Astrocyte (in vitro differentiated cells and primary cell): ENCODE measurements at regions not wholly inside any gene's neighbourhood (a gene's known extent, or its start where the extent isn't known, plus 50 kb on each side); places are given as distances from the start of the nearest gene placed in this dataset.

Experiments used
- DNase-seq: peaks from one replicate; pipeline ENCODE4 v3.0.0-alpha.2; 2010; ENCODE audit warnings: low read depth
- FAIRE-seq: peaks from 2 replicates; lab custom pipeline; 2011; peaks lifted over from hg19 to GRCh38; lab: Jason Lieb, UNC
- H2AFZ ChIP-seq: 2 replicates; pipeline ENCODE4 v1.6.0; 2012; ENCODE audit warnings: low read depth, low read length, inconsistent platforms
- H3K27ac ChIP-seq: 2 replicates; pipeline ENCODE4 v1.5.1; 2011; ENCODE audit warnings: low read depth, low read length, inconsistent platforms
- H3K27me3 ChIP-seq: 2 replicates; pipeline ENCODE4 v1.6.0; 2011; ENCODE audit warnings: low read length, inconsistent platforms; ENCODE audit not compliant: insufficient read depth
- H3K36me3 ChIP-seq: 2 replicates; pipeline ENCODE4 v1.5.1; 2011; ENCODE audit warnings: low read length, inconsistent platforms; ENCODE audit not compliant: insufficient read depth
- H3K4me1 ChIP-seq: 2 replicates; pipeline ENCODE4 v1.5.1; 2011; ENCODE audit warnings: low read length, inconsistent platforms; ENCODE audit not compliant: insufficient read depth
- H3K4me2 ChIP-seq: 2 replicates; pipeline ENCODE4 v1.6.0; 2012; ENCODE audit warnings: low read length, inconsistent platforms
- H3K4me3 ChIP-seq: 2 replicates; pipeline ENCODE4 v1.5.1; 2011; ENCODE audit warnings: low read depth, mild to moderate bottlenecking, low read length, inconsistent platforms; ENCODE audit not compliant: insufficient read depth
- H3K79me2 ChIP-seq: 2 replicates; pipeline ENCODE4 v1.6.0; 2012; ENCODE audit warnings: mild to moderate bottlenecking, low read length, inconsistent platforms; ENCODE audit not compliant: insufficient read depth
- H3K9ac ChIP-seq: 2 replicates; pipeline ENCODE4 v1.6.0; 2012; ENCODE audit warnings: mild to moderate bottlenecking, low read length, inconsistent platforms
- H3K9me3 ChIP-seq: 2 replicates; pipeline ENCODE4 v1.5.1; 2012; ENCODE audit warnings: low read depth, mild to moderate bottlenecking, low read length, inconsistent platforms; ENCODE audit not compliant: insufficient read depth
- H4K20me1 ChIP-seq: 2 replicates; pipeline ENCODE4 v1.6.0; 2012; ENCODE audit warnings: low read length, inconsistent platforms; ENCODE audit not compliant: insufficient read depth
- H3K27ac Mint-ChIP-seq: one replicate; pipeline ENCODE4 v1.8.0; 2021; ENCODE audit warnings: mild to moderate bottlenecking, mixed read lengths; ENCODE audit not compliant: unreplicated experiment
- H3K27me3 Mint-ChIP-seq: one replicate; pipeline ENCODE4 v1.8.0; 2021; ENCODE audit warnings: low read depth, mixed read lengths; ENCODE audit not compliant: unreplicated experiment
- H3K36me3 Mint-ChIP-seq: one replicate; pipeline ENCODE4 v1.8.0; 2021; ENCODE audit warnings: low read depth, mixed read lengths; ENCODE audit not compliant: unreplicated experiment
- H3K4me1 Mint-ChIP-seq: one replicate; pipeline ENCODE4 v1.8.0; 2021; ENCODE audit warnings: low read depth, mixed read lengths; ENCODE audit not compliant: unreplicated experiment
- H3K4me3 Mint-ChIP-seq: one replicate; pipeline ENCODE4 v1.8.0; 2021; ENCODE audit warnings: mild to moderate bottlenecking, moderate library complexity, mixed read lengths; ENCODE audit not compliant: unreplicated experiment
- H3K9me3 Mint-ChIP-seq: one replicate; pipeline ENCODE4 v1.8.0; 2021; ENCODE audit warnings: mild to moderate bottlenecking, mixed read lengths; ENCODE audit not compliant: unreplicated experiment
- EZH2 ChIP-seq: IDR thresholded peaks from 2 replicates; pipeline ENCODE4 v1.6.1; 2012; ENCODE audit warnings: mild to moderate bottlenecking, low read length, inconsistent platforms; ENCODE audit not compliant: insufficient read depth
- TF ChIP-seq, protein P1 (sequence below): IDR thresholded peaks from 2 replicates; pipeline ENCODE4 v1.5.1; 2011; ENCODE audit warnings: low read depth, mild to moderate bottlenecking, inconsistent platforms, low read length, moderate library complexity; ENCODE audit not compliant: insufficient read depth

DNA sequence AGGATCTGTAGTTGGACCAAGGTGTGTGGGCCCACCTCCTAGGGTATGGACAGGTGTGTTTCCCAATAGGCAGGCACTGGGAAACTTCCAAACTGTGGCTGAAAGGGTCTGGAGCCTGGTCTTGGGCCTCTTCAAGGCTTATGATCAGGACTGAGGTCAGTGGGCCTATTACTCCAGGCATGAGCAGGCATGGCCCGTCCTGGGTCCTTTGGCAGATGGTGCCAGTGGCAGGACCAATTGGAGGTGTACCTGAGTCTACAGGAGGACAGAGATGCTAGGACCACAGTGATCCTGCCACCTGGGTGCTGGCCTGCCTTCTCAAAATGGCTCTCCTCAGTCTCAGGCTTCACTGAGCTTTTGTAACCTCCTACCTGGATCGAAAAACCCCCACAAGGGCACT, 95.4 kb downstream of the RAB18 start:
- no peaks in the 10 kb centered on the region for H3K4me1 ChIP-seq
- Mint-ChIP-seq H3K27ac (no peak overlapping the region), H3K4me3 (no peak overlapping the region), H3K36me3 (no peaks in the 10 kb centered on the region), H3K27me3 (no peaks in the 10 kb centered on the region), H3K4me1 (no peaks in the 10 kb centered on the region), H3K9me3 (no peaks in the 10 kb centered on the region)
- H3K36me3 ChIP-seq: no peaks in the 10 kb centered on the region
- H3K79me2 ChIP-seq: no peaks in the 10 kb centered on the region
- no peak overlapping the region for H3K4me3 ChIP-seq
- TF ChIP-seq, protein P1, sequence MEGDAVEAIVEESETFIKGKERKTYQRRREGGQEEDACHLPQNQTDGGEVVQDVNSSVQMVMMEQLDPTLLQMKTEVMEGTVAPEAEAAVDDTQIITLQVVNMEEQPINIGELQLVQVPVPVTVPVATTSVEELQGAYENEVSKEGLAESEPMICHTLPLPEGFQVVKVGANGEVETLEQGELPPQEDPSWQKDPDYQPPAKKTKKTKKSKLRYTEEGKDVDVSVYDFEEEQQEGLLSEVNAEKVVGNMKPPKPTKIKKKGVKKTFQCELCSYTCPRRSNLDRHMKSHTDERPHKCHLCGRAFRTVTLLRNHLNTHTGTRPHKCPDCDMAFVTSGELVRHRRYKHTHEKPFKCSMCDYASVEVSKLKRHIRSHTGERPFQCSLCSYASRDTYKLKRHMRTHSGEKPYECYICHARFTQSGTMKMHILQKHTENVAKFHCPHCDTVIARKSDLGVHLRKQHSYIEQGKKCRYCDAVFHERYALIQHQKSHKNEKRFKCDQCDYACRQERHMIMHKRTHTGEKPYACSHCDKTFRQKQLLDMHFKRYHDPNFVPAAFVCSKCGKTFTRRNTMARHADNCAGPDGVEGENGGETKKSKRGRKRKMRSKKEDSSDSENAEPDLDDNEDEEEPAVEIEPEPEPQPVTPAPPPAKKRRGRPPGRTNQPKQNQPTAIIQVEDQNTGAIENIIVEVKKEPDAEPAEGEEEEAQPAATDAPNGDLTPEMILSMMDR: no peak
- no peak for TF ChIP-seq EZH2
- no peak overlapping the region for H3K27ac ChIP-seq
- no peak overlapping the region for H3K9ac ChIP-seq
- no peak overlapping the region for H3K4me2 ChIP-seq
- FAIRE-seq (no peak), DNase-seq (no peak)
- no peaks in the 10 kb centered on the region for H4K20me1 ChIP-seq
- no peak overlapping the region for H2AFZ ChIP-seq
- H3K27me3 ChIP-seq: no peaks in the 10 kb centered on the region
- no peaks in the 10 kb centered on the region for H3K9me3 ChIP-seq

DNA sequence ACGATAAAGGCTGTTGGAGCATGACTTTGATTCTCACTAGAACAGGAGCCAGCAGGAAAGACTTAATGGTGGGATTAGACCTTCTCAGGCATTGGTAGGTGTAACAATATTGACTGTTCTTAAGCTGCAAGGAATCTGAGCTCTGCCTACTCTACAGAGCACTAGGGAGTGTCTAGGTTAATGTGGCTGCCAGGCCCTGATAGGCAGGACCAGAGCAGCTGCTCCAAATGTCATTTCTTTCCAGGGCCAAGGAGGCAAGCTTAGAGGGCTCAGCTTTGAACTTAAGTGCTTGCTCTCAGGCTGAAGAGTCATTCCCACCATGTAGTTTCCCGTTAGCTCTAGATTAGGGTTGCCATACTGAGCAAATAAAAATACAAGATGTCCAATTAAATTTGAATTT, 96.8 kb downstream of the RAB18 start:
- Mint-ChIP-seq H3K4me1 (no peaks in the 10 kb centered on the region), H3K27ac (no peak overlapping the region), H3K9me3 (no peaks in the 10 kb centered on the region), H3K36me3 (no peaks in the 10 kb centered on the region), H3K27me3 (no peaks in the 10 kb centered on the region), H3K4me3 (no peak overlapping the region)
- TF ChIP-seq EZH2: no peak
- TF ChIP-seq, protein P1: no peak
- H3K9ac ChIP-seq: no peak overlapping the region
- no peak overlapping the region for H3K27ac ChIP-seq
- no peak overlapping the region for H3K4me2 ChIP-seq
- H3K79me2 ChIP-seq: no peaks in the 10 kb centered on the region
- no peaks in the 10 kb centered on the region for H4K20me1 ChIP-seq
- FAIRE-seq (no peak), DNase-seq (no peak)
- no peak overlapping the region for H2AFZ ChIP-seq
- H3K27me3 ChIP-seq: no peaks in the 10 kb centered on the region
- no peaks in the 10 kb centered on the region for H3K36me3 ChIP-seq
- H3K4me3 ChIP-seq: no peak overlapping the region
- H3K4me1 ChIP-seq: no peaks in the 10 kb centered on the region
- no peaks in the 10 kb centered on the region for H3K9me3 ChIP-seq

DNA sequence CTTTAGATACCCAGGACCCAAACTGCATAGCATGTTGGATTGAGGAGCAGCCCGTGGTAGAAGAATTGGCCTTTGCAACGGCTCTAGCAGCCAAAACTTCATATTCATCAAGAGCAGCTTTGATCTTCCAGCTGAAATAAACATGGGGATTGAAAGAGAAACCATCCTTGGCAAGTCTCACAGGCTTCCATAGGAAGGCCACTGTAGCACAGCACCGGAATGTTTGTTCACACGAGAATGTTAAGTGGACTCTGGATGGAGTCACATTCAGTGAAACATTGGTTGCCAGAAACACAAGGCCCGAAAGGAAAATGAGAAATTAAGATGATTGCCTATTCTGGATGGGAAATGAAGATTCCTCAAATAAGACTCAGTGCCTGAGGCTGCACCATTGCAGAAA, 97.4 kb downstream of the RAB18 start:
- Mint-ChIP-seq H3K4me3 (no peak overlapping the region), H3K36me3 (no peaks in the 10 kb centered on the region), H3K4me1 (no peaks in the 10 kb centered on the region), H3K27me3 (no peaks in the 10 kb centered on the region), H3K9me3 (no peaks in the 10 kb centered on the region), H3K27ac (no peak overlapping the region)
- H3K4me1 ChIP-seq: no peaks in the 10 kb centered on the region
- H3K9ac ChIP-seq: no peak overlapping the region
- FAIRE-seq (no peak), DNase-seq (no peak)
- H3K36me3 ChIP-seq: no peaks in the 10 kb centered on the region
- H3K4me3 ChIP-seq: no peak overlapping the region
- H3K27me3 ChIP-seq: no peaks in the 10 kb centered on the region
- H2AFZ ChIP-seq: no peak overlapping the region
- no peak overlapping the region for H3K27ac ChIP-seq
- H3K4me2 ChIP-seq: no peak overlapping the region
- no peaks in the 10 kb centered on the region for H3K9me3 ChIP-seq
- H3K79me2 ChIP-seq: no peaks in the 10 kb centered on the region
- H4K20me1 ChIP-seq: no peaks in the 10 kb centered on the region
- TF ChIP-seq EZH2: no peak
- TF ChIP-seq, protein P1: no peak
